GM19438 (cell line): ENCODE measurements at regions not wholly inside any gene's neighbourhood (a gene's known extent, or its start where the extent isn't known, plus 50 kb on each side); places are given as distances from the start of the nearest gene placed in this dataset.

ENCODE experiments used
- ATAC-seq: cut with Tn5 transposase; IDR thresholded peaks from one replicate; pipeline ENCODE4 v1.9.1; 2021; ENCODE audit warnings: low read depth; ENCODE audit not compliant: unreplicated experiment

DNA sequence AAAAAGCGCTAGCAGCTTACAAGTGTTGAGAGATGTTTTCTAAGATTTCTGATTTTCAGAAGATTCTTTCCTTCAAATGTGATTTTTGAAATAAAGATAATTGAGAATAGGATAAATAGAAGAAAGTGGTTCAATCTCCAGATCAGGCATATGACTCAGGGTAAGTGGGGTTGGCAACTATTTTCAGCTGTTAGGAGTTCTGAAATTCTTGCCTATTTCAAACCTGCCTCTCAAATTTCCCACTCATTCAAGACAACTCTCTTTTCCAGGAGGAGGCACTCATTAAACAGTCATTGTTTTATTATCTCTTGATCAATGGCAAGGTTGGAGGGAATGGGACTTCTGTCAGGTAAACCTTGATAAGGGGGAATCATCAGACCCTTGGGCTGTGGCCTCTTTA lies 138.9 kb downstream of the HNMT start:
- no peak for ATAC-seq

DNA sequence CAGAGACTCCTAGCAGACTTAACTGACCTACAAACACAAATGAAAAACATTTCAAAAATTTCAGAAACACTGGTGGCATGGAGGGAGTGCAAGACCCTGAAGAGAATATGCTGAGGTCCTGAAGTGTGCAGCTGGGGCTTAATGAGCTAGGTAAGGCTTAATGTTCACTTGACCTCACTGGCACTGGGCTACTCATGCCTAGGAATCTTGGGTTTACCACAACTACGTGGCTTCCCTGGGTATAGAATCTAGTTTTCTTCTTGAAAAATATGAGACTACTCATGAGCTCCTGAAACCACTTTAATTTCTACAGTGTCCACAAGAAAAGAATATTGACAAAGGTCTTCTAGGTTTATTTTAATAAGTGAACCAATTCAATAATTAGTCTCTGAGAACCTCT lies 139.8 kb downstream of the HNMT start:
- no peak for ATAC-seq

DNA sequence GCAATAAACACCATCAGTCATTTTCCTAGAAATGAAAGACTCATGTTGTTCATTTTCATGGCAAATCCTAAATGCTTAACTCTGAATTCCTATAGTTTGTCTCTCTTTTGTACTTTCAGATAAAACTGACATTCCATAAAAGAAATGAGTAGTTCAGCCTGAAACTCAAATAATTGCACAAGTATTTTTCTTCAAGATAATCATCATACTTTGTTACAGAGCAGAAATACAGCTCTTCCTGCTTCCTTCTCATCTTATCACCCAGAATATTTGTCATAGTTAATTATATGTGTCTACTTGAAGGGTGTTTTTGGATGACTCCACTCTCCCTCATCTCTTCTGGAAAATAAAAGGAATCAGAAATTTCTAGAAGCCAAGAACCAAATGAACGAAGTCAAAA lies 141.1 kb downstream of the HNMT start:
- no peak for ATAC-seq

DNA sequence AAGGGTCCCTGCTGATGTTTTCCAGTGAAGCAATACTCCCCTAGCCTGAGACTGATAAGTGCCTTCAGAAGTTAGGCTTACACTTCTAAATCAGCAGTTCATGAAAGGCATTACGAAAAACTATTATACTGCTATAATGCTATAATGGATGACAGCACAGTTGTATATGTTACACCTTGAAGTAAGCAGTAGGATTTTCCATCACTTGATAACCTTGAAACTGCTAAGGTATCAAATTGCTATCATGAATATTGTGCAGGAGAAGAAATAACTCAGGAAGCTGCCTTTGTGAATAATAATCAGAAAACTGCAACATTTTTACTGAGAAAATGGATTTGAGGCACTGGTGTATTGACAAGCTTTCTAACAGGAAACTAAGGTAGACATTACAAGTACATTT lies 142.3 kb downstream of the HNMT start:
- ATAC-seq: no peak

DNA sequence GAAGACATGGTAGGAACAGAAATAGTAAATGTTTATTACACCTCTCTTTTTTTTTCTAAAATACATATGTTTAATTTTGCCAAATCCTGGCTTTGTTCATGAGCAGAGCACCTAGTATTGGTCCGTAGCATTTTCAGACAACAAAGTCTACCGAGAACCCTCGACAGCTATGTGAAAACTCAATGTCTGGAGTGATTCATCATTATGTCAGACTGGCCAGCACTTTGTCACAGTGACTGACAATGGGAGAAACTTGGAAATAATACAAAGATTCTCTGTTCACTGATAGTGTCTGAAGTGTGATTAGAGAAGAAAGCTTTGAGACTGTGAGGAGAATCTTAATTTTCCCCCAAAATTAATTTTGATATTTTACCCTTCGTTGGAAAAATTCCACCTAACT lies 143.0 kb downstream of the HNMT start:
- ATAC-seq: no peak

DNA sequence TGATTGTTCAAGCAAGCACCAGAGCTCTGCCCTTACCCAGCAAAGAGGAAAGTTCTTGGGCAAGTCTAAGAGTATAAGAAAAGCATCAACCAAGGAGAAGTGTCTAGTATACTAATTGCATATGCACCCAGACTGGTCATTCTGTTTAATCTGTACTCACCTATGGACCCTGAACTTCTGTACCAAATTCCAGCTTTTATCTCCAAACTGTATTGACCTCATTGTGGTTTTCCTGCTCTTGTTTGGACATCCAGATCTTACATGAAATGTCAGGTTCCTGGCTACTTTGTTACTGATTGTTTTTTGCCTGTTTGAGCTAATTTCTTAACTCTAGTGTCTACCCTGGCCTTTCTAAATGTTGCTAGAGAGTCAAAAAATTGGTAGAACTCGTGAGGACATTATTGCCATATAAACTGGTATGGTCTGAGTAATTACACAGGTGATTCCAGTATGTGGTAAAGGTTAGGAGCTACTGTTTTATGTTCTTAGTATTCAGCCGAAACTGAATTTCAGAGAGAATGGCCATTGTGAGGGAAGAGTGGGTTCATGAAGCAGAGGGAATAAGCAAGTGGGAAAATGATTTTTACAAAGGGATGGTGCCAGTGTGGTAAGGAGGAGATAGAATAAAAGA lies 146.3 kb downstream of the HNMT start:
- no peak for ATAC-seq

DNA sequence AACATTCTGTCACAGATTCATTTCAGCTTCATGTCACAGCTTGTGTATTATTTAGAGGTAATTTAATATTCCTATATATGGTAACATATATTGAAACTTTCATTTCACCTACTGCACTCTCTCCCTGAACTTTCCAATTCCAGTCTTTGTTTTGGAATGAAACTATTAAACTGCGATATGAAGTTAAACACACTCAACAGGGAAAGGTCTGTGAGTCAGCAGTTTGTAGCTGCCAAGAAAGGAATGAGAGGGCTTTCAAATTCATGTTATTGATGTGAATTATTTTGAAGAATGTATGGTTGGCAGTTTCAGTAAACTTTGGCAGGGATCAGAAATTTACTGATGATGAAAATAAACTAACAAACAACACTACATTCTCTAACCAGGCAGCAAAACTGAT lies 148.3 kb downstream of the HNMT start:
- ATAC-seq: no peak

DNA sequence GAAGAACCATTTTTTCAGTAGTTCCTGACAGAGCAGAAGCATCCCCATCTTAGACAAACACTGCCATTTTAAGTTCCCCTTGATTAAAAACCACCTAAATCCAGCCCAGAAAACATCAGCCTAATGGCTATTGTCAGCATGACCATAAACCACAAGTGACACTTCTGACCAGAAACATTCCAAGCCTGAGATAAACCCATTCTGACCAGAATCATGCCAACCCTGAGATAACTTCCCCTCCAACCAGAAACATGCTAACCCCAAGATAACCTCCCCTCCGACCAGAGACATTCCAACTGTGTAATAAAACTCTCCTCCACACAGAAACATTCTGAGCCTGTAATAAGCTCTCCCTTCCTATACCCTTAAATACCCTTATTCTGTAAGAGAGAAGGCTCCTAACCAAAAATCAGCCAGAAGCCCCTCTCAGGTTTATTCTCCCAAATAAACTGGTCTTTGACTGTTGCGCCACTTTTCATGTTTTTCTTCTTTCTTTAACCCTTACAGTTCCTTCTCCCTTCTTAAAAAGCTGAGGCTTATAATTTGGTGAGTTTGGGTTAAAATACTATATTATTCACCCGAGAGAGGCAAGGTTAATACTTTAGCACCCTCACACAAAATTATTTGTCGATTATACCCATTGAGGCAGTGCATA lies 149.7 kb downstream of the HNMT start:
- no peak for ATAC-seq

DNA sequence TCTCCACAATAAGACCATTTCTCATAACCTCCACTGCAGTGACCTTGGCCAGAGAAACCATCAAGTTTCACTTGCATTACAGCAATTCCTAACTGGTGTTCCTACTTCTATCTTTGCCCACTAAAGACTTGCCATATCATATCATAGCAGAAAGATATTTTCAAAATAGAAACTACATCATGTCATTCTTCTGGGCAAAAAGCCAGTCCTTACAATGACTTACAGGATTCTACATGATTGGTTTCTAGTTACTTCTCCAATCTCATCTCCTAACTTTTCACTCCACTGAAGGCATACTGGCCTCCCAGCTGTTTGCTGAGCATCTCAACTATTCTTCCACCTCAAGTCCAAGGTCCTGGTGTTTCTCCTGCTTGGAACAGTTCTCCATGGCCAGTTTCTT lies 151.4 kb downstream of the HNMT start:
- no peak for ATAC-seq

DNA sequence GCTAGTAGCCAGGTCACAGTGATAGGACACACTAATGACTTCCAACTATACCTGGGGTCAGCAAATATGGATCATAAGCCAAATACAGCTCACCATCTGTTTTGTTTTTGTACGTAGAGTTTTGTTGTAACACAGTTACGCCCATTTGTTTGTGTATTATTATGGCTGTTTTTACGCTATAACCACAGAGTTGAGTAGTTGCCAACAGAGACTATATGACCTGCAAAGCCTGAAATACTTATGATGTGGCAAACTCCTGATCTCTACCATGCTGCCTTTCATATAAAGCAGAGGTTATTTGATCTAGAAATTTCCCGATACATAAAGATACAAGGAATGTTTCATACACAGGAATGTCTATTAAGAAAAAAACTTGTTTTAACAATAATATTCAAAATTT lies 152.2 kb downstream of the HNMT start:
- no peak for ATAC-seq

DNA sequence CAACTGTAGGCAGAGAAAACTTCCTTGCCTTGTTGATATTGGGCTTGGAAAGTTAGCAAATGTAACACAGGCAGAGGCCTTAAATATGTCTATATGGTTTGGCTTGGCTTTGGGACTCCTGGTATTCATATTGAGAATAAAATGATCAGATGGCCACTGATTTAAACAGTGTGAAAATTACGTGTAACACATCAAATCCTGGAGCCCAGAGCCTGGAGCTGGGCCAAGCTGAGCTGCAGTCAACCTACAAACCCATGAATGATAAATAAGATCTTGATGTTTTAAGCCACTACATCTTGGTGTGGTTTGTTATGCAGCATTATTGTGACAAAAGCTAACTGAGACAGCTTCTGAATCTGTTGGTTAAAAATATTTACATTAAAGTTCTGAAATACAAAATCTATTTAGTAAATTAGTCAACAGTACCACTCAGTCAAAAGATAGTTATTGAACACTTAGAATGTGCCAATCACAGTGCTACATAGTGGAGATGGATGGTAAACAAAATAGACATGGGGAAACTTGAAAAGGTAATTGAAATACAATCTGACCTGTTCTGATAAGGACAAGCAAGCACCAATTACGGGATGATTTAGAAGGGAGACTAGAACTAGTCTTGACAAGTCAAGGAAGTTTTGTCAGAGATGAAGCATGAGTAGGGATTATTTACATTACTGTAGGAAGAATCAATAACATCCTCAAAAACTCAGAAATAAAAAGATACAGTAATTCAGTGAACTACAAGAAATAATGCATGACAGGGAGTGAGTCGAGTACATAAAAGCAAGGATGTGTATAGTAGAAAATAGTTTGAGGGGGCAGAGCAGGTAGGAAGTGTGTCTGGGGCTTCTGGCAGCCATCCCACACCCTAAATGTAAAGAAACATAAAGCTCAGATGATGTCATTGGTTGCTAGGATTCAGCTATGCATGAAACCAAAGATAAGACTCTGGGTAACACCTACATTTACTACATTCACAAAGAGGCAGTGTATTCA lies 157.7 kb downstream of the HNMT start:
- ATAC-seq: no peak

DNA sequence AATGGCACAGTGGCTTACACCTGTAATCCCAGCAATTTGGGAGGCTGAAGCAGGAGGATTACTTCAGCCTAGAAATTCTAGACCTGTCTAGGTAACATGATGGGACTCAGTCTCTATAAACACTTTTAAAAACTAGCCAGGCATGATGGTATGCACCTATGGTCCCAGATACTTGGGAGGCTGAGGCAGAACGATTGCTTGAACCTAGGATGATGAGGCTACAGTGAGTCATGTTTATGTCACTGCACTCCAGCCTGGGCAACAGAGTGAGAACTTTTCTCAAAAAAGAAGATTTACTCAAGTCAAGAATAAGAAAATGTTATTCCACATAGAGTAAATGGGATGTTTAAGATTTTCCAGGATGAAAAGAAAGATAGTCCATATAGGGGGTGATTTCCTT lies 158.6 kb downstream of the HNMT start:
- ATAC-seq: no peak

DNA sequence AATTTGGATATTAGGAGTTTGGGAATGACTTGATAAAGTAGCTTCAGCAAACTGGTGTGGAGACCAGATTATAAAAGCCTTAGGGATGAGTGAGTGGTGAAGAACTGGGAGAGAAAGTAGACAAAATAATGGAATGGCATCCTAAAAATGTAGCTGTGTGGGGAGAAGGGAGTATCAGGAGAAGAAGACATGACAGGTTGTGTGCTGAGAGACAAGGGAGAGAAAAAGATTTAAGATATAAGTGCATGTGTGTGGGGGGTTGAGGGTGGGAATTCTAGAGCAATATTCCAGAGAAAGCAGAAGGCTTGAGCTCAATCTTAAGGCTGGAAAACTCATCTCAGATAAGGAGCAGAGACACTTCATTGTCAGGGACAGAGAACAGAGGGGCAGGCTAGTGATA lies 159.5 kb downstream of the HNMT start:
- ATAC-seq: no peak

DNA sequence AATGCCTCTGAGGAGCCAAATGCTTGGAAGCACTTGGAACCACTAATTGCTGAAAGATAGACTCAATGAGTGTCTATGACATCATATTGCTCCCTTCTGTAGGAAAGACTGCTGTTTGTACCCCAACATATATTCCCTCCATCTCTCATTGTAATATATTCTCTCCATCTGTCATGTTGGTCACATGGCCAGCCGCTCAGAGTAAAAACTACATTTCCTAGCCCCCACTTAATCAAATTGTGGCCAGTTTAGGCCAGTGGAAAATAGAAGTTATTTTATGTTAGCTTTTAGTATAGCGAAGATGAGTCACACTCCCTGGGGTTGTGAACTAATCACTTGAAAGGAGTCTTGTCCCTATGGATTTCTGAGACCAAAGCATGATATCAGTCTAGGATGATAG lies 160.2 kb downstream of the HNMT start:
- ATAC-seq: no peak

DNA sequence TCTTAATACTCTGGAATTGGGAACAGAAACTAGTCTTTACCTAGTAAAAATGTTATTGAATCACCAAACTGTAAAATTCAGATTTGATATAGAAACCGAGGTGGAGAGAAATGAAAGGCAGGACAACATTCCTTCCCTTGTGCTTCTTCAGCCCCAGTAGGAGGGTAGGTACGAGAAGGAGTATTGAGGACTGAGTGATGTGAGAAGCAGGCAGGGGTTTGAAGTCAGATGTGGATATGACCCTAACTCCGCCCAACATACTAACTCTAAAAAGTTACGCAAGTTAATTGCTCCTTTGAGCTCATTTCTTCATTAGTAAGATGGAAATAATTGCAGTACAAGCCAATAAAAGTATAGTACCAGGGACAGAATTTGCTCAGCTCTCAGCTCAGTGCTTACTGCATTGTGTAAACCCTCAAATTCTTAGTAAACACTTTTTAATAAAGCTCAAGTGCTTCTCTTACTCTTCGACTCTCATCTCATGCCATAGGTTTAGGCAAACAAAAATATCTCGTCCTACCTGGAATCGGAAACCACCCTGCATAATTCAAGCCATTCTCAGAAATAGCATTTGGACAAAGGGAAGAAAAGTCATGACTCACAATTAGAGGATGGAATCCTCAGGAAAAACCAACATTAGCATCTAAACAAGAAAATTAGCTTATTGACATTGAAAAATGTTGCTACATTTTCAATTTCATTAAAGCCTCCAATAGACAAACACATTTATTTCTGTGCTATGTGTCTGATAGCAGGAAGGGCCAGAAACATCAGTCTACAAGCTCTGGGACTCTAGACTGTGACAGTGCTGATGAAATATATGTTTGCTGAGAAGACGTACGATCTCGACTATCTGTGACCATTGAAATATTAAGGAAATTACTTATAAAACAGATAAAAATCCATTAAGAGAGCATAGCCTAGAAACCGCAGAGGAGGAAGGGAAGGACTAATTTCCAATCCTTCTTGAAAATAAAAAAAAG lies 161.3 kb downstream of the HNMT start:
- ATAC-seq: no peak

DNA sequence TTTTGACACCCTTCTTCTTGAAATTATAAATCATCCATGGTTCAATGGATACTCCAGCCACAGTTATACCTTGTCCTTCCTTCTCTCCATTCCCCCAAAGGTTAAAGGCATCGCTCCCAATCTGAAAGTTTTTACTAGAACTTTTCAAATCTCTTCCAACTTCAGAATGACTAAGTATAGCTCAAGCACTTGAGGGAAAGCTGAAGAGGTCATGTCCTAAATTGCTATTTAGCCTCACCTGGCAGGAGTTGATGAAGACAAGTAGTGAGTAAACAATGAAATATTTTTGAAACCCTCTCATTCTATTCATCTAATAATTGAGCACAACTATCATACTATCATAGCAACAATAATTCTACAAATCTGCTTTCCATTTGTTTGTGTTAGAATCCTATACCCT lies 167.8 kb downstream of the HNMT start:
- no peak for ATAC-seq

DNA sequence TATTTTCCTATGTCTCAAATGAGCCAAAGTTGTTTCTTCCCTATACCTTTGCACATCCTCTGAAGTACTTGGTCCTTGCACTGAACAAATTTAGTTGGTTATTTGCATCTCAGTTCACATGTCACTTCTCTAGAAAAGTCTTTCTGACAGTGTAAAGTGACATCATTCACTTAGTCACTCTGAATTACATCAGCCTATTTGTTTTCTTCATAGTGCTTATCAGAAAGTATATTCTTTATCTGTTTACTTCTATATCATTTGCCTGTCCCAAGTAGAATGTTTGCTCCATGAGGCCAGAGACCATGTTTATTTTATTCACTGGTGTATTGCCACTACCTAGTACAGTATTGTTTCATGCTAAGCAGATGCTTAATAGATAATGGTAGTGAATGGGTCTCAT lies 173.7 kb downstream of the HNMT start:
- no peak for ATAC-seq

DNA sequence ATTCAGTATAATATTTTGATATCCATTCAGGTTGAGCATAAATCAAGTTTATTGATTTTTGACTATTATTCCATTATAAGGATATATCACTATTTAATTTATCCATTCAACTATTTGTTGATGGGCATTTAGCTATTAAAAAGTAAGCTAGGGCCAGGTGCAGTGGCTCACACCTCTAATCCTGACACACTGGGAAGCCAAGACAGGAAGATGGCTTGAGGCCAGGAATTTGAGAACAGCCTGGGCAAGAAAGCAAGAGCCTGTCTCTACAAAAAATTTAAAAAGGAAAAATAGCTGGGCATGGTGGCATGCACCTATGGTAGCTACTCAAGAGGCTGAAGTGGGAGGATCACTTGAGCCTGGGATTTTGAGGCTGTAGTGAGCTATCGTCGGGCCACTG lies 183.5 kb downstream of the HNMT start:
- no peak for ATAC-seq

DNA sequence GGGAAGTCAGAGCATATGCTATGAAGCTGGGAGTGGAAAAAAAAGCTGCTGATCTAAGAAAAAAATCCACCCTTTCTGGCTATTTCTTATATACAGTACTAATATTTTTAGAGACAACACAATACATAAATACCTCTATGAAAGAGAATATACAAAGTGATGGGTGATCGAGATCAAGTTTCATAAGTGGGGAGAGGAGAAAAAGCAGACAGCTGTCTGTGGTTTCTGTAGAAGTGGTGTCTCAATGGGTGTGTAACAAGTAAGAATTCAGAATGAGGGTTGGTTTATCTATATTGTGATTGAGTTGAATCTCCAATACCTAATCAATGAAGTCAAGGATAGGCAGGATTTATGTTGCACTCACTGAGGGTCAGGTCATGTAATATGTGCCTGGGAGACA lies 191.0 kb downstream of the HNMT start:
- ATAC-seq: no peak

DNA sequence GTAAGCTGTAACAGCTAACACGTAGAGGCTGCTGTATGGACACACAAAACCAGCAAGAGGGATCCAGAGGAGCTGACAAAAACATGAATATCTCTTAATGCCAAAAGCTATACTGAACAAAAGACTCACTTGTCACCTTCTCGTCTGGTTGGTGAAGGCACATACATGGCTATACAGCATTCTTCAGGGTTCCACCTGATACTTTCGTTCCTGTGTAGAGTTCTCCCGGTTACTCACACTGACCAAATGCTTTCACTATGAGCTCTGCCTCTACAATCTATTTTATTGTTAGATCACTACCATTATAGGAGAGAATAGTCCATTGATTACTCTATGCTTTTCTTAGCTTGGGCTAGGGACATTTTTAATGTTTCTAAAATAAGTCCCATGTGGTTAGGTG lies 193.1 kb downstream of the HNMT start:
- no peak for ATAC-seq
